Stomach (tissue), 4 donors: ENCODE measurements at regions not wholly inside any gene's neighbourhood (a gene's known extent, or its start where the extent isn't known, plus 50 kb on each side); places are given as distances from the start of the nearest gene placed in this dataset.

Source experiments
- CTCF ChIP-seq, 7 experiments: fragments of 450-650 bp in 4 of 7; fragments of 200-600 bp in 3 of 7; sonication (generic) in 3 of 7; IDR thresholded peaks; one replicate each; pipeline ENCODE4 v1.5.1; 2016 to 2019; ENCODE audit warnings: antibody characterized with exemption in 7 of 7, control low read depth in 2 of 7, mild to moderate bottlenecking in 1 of 7
- EP300 ChIP-seq: sonication (generic); formaldehyde crosslinking; IDR thresholded peaks from one replicate; pipeline ENCODE4 v1.6.1; 2017; ENCODE audit warnings: antibody characterized with exemption
- POLR2A ChIP-seq, 4 donors: fragments of 450-650 bp; IDR thresholded peaks; one replicate each; pipeline ENCODE4 v1.6.1; 2016; ENCODE audit warnings: antibody characterized with exemption in 4 of 4, control low read depth in 2 of 4, mild to moderate bottlenecking in 1 of 4, moderate library complexity in 1 of 4
- POLR2AphosphoS5 ChIP-seq, 3 donors: sonication (generic); formaldehyde crosslinking; IDR thresholded peaks; one replicate each; pipeline ENCODE4 v1.6.1; 2016; ENCODE audit warnings: antibody characterized with exemption in 3 of 3

- TF ChIP-seq POLR2A (IDR thresholded peaks at IDR 0.05): no peak
- no peak for TF ChIP-seq CTCF (IDR thresholded peaks at IDR 0.05)
- TF ChIP-seq POLR2AphosphoS5 (IDR thresholded peaks at IDR 0.05): no peak
- no peak for TF ChIP-seq EP300
Measured at GRCh38 chr6:105781915-105782314, 304.2 kb upstream of the PRDM1 start.
